Ascending aorta (tissue), 2 donors: ENCODE measurements at regions not wholly inside any gene's neighbourhood (a gene's known extent, or its start where the extent isn't known, plus 50 kb on each side); places are given as distances from the start of the nearest gene placed in this dataset.
"Not testable (repeated sequence)": the region's sequence is repeated elsewhere in the genome, so short reads cannot be mapped to it uniquely, and the experiment has no call there.

Source experiments
- DNase-seq, 2 donors: peaks; one replicate each; pipeline ENCODE4 v3.0.0-alpha.2; 2019; ENCODE audit warnings: low spot score in 2 of 2
- H3K27ac ChIP-seq, 2 donors: fragments of 200-600 bp; sonication (generic); one replicate each; pipeline ENCODE4 v1.5.1; 2016 to 2017; ENCODE audit warnings: mild to moderate bottlenecking in 1 of 2
- H3K27me3 ChIP-seq: fragments of 200-600 bp; sonication (generic); one replicate; pipeline ENCODE4 v1.5.1; 2017
- H3K36me3 ChIP-seq, 2 donors: fragments of 200-600 bp; sonication (generic); one replicate each; pipeline ENCODE4 v1.5.1; 2016
- H3K4me1 ChIP-seq, 2 donors: fragments of 200-600 bp; sonication (generic); one replicate each; pipeline ENCODE4 v1.5.1; 2016 to 2017; ENCODE audit warnings: mild to moderate bottlenecking in 1 of 2
- H3K4me3 ChIP-seq, 2 donors: fragments of 200-600 bp; sonication (generic); one replicate each; pipeline ENCODE4 v1.5.1; 2016 to 2017; ENCODE audit warnings: mild to moderate bottlenecking in 1 of 2
- H3K9me3 ChIP-seq, 2 donors: fragments of 200-600 bp; sonication (generic); one replicate each; pipeline ENCODE4 v1.5.1; 2016
- intact Hi-C: fragments of 100-400 bp; cut with DNase I; formaldehyde crosslinking; loops from one replicate; pipeline ENCODE4 v1.15.1; 2023
- TF ChIP-seq, protein P1 (sequence below), 3 experiments: fragments of 200-600 bp in 2 of 3; fragments of 450-650 bp in 1 of 3; sonication (generic) in 2 of 3; IDR thresholded peaks; one replicate each; pipeline ENCODE4 v1.5.1; 2016 to 2019; ENCODE audit warnings: antibody characterized with exemption in 3 of 3, mild to moderate bottlenecking in 1 of 3, moderate library complexity in 1 of 3

DNA sequence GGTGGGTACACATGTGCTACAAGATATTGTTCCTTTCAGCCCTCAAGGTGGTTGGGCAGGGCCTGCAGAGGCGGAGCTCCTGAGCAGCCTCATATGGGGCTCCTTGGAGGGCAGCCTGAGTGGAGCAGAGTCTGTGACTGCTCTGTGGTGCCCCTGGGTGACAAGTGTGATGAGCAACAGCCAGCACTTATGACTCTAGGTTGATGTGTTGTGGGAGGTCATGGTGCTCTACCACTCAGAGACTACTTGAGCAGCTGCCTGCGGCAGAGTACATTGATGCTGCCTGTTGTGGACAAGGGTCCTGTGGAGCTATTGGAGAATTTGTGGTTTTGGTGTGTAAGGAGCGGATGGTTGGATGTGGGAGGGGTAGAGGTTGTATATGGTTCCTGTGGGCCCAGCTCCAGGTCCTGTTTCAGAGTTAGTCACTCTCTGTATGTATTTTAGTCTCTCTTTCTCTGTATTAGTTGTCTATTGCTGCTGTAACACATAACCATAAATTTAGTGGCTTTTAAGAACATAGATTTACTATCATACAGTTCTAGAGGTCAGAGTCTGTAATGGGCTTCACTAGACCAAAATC lies 141.3 kb downstream of the SREK1 start:
- Histone ChIP-seq H3K4me1 (no peaks in the 10 kb centered on the region), H3K36me3 (no peaks in the 10 kb centered on the region), H3K27me3 (no peaks in the 10 kb centered on the region), H3K27ac (no peak overlapping the region), H3K9me3 (no peaks in the 10 kb centered on the region), H3K4me3 (no peak overlapping the region)
- intact Hi-C loops, result no loop called here
- TF ChIP-seq, protein P1, sequence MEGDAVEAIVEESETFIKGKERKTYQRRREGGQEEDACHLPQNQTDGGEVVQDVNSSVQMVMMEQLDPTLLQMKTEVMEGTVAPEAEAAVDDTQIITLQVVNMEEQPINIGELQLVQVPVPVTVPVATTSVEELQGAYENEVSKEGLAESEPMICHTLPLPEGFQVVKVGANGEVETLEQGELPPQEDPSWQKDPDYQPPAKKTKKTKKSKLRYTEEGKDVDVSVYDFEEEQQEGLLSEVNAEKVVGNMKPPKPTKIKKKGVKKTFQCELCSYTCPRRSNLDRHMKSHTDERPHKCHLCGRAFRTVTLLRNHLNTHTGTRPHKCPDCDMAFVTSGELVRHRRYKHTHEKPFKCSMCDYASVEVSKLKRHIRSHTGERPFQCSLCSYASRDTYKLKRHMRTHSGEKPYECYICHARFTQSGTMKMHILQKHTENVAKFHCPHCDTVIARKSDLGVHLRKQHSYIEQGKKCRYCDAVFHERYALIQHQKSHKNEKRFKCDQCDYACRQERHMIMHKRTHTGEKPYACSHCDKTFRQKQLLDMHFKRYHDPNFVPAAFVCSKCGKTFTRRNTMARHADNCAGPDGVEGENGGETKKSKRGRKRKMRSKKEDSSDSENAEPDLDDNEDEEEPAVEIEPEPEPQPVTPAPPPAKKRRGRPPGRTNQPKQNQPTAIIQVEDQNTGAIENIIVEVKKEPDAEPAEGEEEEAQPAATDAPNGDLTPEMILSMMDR (IDR thresholded peaks at IDR 0.05), result no peak
- DNase-seq, result no peak

DNA sequence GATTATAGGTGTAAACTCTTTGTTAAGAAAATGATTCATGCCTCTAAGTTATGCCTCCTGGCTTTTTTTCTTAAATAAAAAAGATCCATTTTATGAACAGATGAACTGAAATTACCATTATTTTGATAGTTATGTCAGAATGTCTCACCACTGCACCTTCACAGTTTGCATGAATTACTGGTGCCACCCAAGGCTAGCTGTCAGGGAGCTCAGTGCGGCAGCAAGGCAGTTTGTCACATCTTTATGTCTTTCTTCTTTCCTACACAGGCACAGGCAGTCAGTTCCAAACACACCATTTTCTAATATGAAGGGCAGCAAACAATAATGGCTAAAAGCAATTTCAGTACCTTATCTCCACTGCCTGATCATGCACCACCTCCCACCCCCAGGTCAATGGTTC lies 147.7 kb downstream of the SREK1 start:
- H3K4me3 ChIP-seq, result no peak overlapping the region
- DNase-seq, result no peak
- H3K27me3 ChIP-seq, result no peaks in the 10 kb centered on the region
- H3K9me3 ChIP-seq, result no peaks in the 10 kb centered on the region
- TF ChIP-seq, protein P1 (IDR thresholded peaks at IDR 0.05), result no peak
- H3K27ac ChIP-seq, result no peak overlapping the region
- intact Hi-C loops, result no loop called here
- no peaks in the 10 kb centered on the region for H3K4me1 ChIP-seq
- H3K36me3 ChIP-seq, result no peaks in the 10 kb centered on the region

DNA sequence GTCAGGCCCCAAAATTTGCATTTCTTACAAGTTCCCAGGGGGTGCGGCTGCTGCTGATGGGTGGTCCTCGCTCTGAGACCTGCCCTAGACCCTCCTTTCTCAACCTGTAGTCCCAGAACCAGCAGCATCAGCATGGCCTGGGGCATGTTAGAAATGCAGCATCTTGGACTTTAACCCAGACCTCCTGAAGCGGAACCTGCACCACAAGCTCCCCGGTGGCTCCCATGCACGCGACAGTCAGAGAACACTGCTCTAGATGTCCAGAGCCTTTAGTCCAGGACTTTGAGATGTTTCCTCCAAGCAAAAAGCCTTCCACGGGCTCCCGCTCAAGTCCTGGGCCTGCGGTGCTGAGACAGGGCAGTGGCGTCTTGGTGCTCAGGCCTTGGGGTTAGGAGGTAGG lies 149.8 kb downstream of the SREK1 start:
- H3K27ac ChIP-seq, H3K4me1 ChIP-seq, H3K36me3 ChIP-seq, intact Hi-C loops, H3K4me3 ChIP-seq, DNase-seq, H3K9me3 ChIP-seq, H3K27me3 ChIP-seq: not testable (repeated sequence)

DNA sequence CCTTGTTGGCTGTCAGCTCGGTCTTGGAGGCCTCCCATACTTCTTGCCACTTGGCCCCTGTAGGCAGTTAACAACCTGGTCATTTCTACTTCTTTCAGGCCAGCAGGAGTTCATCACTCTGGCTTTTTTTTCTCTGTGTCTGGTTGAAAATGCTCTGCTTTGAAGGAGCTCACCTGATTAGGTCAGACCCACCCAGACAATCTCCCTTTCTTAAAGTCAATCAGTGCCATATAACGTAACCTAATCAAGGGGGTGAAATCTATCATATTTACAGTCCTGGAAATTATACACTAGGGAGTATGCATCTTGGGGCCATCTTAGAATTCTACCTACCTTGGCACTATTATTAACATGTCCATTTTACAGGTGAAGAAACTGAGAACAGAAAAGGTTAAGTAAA lies 155.4 kb downstream of the SREK1 start:
- no peaks in the 10 kb centered on the region for H3K9me3 ChIP-seq
- no peak overlapping the region for H3K27ac ChIP-seq
- H3K4me1 ChIP-seq, result no peaks in the 10 kb centered on the region
- intact Hi-C loops, result no loop called here
- no peak for DNase-seq
- H3K36me3 ChIP-seq, result no peaks in the 10 kb centered on the region
- H3K4me3 ChIP-seq, result no peak overlapping the region
- H3K27me3 ChIP-seq, result no peaks in the 10 kb centered on the region
- TF ChIP-seq, protein P1 (IDR thresholded peaks at IDR 0.05), result no peak

DNA sequence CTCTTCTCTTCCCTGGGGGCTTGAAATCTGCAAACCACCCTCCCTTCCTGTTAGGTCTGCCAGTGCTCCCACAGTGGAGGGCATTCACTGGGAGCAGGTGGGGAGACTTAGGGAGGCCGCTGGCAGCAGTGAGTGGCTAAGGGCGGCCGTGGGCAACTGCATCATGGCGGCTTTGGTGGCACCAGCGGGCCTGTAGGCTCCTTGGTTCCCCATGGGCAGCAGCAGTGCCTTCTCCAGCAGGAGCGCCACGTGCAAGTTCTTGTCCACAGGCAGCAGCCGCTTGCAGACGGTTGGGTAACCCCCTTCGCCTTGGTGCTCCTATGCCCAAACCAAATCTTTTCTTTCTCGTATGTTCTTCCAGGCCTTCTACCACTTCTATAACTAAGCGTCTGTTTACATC lies 158.2 kb downstream of the SREK1 start:
- Histone ChIP-seq H3K9me3 (no peaks in the 10 kb centered on the region), H3K27ac (no peak overlapping the region), H3K27me3 (no peaks in the 10 kb centered on the region), H3K4me3 (no peak overlapping the region), H3K4me1 (no peaks in the 10 kb centered on the region), H3K36me3 (no peaks in the 10 kb centered on the region)
- DNase-seq, result no peak
- TF ChIP-seq, protein P1 (IDR thresholded peaks at IDR 0.05), result no peak
- intact Hi-C loops, result no loop called here

DNA sequence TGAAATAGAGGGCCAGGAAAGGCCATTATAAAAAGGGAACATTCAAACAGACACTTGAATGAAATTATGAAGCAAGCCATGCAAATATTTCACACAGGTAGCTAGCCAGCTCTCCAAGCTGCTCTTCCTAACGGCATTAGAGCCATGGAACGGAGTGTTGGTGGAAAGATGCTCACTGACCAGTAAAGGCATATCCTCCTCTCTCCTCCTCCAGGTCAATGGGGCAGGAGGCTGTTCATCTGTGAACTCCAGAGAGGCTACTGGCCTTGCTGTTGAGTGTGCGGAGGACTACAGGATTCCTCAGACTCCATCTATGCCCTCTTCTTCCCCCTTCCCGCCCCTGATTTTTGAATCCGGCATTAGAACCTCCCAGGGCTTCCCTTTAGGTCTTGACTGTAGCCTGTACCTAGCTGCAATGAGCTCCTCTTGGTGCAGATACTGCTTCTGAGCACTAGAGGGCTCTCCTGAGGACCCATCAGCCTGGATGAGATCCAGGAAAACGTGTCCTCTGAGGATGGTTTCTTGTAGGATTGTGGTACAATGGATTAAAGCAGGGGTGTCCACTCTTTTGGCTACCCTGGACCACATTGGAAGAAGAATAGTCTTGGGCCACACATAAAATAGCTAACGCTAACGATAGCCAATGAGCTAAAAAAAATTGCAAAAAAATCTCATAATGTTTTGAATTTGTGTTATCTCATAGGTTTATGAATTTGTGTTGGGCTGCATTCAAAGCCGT lies 162.2 kb downstream of the SREK1 start:
- TF ChIP-seq, protein P1 (IDR thresholded peaks at IDR 0.05), result peak; percentile 38 to 67 (median 62)
- Histone ChIP-seq H3K4me3 (no peak overlapping the region), H3K27me3 (no peaks in the 10 kb centered on the region), H3K36me3 (no peaks in the 10 kb centered on the region), H3K27ac (no peak overlapping the region), H3K4me1 (no peaks in the 10 kb centered on the region), H3K9me3 (no peaks in the 10 kb centered on the region)
- DNase-seq, result no peak
- intact Hi-C loops, result loop anchor here (2.0 kb wide), 1 partner anchor 451 kb away; no protein-coding TSS in a partner anchor
